SKM-1 (cell line): ENCODE measurements at regions not wholly inside any gene's neighbourhood (a gene's known extent, or its start where the extent isn't known, plus 50 kb on each side); places are given as distances from the start of the nearest gene placed in this dataset.

Experiments
- DNase-seq: peaks from one replicate; lab custom pipeline; 2025; ENCODE audit not compliant: unreplicated experiment; lab: John Stamatoyannopoulos, UW

DNA sequence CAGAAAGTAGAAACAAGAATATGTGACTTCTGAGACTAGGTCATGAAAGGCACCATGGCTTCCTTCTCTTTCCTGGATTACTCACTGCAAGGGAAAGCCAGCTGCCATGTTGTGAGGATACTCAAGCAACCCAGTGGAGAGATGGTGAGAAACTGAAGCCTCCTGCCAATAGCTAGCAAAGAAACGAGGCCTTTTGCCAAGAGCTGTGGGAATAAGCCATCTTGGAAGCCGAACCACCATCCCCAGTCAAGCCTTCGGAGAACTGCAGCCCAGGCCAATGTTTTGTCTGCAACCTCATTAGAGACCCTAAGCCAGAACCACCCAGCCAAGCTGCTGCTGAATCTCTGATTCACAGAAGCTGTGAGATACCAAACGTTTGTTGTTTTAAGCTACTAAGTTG is 104.7 kb upstream of the CRHR1 start:
- no peak for DNase-seq

DNA sequence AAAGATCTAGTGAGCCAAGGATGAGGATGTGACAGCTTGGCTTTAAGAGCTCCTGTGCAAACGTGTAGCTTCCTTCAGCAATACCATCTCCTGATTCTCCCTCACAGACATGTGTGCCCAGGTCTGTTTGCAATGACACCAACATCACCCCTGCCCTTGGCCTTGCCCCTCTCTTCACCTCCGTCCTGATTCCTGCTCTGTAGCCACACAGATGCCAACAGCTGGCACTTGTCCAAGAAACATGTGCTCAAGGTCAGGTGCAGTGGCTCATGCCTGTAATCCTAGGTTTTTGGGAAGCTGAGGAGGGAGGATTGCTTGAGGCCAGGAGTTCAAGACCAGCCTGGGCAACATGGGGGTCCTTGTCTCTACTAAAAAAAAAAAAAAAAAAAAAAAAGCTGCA is 103.8 kb upstream of the CRHR1 start:
- no peak for DNase-seq

DNA sequence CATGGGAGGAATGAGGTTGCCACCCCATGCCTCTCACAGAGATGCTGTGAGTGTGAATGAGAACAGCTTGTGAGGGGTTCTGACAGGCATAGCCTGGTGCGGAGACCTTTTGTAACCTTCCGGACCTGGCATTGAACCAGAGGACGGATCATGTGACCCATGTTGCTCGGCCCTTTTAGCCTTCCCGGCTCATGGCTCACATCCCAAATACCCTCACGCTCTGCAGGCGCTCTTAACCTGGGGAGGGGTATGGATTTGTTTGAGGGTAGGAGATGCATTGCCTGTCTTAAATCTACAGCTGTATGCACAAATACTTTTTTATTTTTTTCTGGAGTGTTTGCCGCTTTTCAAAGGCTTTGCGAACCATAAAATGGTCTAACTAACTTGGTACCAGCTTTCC is 102.4 kb upstream of the CRHR1 start:
- DNase-seq = no peak

DNA sequence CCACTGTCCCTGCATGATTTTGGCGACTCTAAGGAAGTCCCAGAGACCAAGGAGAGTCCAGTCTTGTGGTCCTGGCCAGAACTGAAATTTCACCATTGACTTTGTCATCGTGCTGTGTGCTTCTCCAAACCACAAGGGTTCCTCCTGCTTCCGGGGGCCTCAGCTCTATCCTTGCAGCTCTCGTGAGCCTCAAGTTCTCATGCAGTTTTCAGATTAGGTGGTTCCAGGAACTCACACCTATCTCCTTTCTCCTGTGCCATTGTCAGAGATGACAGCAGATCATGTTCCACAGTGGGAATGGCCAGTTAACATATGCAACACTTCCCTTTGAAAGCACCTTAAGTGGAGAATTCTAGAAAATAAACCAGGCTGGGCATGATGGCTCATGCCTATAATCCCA is 97.9 kb upstream of the CRHR1 start:
- DNase-seq = no peak

DNA sequence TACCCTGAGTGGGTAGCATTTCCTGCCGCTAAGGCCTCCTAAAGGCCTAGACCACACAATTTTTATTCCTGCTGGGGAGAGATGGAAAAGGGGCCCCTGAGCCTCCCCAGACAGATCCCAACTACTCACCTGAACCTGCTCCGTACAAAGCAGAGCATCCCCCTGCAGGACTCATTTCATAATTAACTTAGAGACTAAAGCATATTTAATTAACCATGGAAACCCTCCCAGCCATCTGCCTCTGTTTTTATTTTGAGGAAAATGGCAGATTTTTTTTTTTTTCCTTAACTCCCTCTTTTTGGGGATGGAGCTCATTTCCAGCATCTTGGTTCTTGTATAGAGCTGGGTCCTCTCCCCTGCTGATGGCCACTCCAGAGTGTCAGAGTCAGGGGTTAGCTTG is 96.5 kb upstream of the CRHR1 start:
- no peak for DNase-seq

DNA sequence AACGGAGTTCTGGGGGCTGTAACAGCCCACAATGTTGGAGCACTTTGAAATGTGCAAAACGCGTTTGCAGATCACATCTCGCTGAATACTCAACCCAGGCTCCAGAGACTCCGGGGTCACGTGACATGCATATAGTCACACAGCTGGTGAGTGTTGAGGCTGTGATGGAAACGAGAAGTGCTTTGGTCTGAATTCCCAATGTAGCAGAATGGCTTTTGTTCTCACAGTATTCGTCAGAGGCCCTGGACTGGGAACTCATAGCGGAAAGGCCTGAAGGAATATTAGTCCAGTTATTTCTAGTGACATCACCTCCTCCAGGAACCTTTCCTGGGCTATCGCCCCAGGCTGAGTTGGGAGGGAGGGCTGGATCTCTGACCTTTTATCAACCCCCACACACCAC is 95.8 kb upstream of the CRHR1 start:
- no peak for DNase-seq

DNA sequence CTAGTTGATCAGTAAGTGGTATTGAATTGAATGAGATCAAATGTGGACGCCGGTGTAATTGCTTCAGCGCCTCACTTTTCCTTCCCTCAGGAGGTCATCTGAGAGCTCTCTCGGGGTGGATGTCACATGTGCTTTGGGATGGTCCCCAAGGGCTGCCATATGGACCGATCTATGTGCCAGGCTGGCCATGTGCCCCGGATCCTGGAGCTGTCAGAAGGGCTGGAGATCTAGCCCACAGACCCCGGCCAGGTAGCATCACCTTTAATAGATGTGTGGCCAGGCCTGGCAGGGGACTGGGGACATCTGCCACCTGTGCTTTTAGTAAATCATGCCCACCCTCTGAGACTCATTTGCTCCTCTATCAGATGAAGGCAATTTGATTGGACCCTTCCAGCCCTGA is 95.3 kb upstream of the CRHR1 start:
- DNase-seq = no peak

DNA sequence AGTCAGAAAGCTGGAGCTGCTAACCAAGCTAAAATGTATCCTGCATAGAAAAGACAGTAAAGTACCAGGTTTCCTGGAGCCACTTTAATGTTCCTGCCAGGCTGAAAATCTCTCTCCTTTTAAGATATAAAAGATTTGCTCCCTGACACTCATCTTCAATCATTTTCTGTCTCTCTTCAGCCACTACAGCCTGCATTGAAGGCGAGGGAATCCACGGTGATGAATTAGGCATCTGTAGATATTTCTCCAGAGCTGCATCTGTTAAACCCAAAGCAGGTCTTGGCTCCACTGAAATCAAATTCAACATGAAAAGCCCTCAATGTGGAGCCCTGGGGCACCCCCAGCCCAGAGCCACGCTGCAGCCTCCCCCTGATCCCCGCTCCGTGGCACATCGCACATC is 94.7 kb upstream of the CRHR1 start:
- DNase-seq = no peak

DNA sequence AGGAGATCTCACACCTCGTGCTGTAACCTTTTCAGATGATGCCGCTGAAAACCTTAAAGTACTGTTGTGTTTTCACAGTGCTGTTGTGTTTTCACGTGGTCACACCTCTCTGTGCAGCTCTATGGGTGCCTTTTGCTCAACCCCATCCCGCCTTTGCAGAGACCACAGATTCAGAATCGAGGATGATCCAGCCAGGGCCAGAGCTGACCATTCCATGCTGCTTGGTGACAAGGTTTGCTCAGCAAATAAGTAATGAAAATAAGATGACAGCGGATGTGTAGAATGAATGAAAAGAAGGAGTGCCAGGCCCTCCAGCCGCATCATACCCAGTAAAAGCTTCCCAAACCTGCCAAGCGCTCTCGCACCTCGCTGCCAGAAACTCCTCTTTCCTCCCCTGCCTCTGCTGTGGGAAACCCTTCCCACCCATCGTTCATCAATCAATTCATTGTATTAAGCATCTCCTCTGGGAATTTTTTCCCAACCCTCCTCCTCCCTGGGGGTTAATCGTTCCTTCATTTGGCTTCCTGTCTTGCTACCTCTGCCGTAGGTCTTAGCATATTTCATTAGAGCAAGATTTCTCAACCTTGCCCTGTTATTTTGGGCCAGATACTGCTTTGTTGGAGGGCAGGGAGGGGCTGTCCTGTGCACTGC is 93.4 kb upstream of the CRHR1 start:
- DNase-seq = no peak

DNA sequence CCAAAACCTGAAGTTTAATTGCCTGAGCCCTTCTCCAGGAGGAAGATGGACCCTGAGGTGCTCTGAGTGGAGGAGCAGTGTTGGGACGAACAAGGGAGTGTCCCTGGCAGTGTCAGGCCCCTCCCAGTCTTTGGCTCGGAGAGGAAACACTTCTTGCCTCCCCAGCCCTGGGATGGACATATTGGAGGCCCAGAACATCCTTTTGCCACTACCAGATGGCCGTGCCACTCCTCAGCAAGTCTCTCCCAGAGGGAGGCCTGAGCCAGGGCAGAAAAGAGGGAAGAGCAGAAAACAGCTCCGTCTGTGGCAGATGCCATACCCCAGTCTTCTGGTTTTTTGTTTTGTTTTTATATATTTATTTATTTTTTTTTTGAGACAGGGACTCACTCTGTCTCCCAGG is 91.5 kb upstream of the CRHR1 start:
- DNase-seq = no peak

DNA sequence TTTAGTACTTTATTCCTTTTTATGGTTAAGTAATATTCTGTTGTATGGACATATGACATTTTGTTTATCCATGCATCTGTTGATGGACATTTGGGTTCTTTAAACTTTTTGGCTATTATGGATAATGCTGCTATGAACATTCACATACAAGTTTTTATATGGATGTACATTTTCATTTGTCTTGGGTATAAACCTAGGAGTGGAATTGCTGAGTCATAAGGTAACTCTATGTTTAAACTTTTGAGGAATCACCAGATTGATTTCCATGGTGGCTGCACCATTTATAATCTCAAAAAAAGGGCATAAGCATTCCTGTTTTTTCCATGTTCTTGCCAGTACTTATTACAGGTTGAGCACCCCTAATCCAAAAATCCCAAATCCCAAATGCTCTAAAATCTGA is 90.3 kb upstream of the CRHR1 start:
- DNase-seq = no peak

DNA sequence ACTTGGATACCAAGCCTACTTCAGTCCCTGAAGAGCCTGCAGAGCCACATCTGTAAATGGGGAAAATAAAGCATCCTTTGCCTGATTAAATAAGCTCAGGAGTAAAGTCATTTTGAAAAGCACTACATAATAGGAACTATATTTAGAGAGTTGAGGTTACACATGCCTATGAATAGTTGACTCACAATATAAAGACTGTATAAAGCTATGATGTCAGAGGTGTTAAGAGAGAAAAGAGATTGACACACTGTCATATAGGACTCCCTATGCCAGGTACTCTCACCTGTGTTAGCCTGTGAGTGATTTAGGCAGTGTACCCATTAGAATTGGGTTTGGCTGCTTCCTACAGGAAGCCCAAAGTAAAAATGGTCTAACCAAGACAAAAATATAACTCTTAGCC is 87.7 kb upstream of the CRHR1 start:
- DNase-seq = no peak

DNA sequence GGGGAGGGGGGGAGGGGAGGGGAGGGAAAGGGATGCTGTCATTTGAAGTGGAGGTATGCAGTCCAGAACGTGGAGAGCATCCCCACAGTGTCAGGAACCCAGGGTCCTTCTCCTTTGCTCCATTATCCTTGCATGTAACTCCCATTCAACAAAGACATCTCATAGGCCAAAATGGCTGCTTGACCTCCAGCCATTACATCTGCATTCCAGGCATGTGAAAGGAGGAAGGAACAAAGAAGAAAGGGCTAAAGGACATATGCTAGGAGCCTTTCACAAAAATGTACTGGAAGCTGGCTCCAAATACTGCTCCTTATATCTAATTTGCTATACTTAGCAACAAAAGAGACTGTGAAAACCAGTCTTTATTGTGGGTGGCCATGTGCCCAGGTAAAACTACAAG is 87.0 kb upstream of the CRHR1 start:
- DNase-seq = no peak

DNA sequence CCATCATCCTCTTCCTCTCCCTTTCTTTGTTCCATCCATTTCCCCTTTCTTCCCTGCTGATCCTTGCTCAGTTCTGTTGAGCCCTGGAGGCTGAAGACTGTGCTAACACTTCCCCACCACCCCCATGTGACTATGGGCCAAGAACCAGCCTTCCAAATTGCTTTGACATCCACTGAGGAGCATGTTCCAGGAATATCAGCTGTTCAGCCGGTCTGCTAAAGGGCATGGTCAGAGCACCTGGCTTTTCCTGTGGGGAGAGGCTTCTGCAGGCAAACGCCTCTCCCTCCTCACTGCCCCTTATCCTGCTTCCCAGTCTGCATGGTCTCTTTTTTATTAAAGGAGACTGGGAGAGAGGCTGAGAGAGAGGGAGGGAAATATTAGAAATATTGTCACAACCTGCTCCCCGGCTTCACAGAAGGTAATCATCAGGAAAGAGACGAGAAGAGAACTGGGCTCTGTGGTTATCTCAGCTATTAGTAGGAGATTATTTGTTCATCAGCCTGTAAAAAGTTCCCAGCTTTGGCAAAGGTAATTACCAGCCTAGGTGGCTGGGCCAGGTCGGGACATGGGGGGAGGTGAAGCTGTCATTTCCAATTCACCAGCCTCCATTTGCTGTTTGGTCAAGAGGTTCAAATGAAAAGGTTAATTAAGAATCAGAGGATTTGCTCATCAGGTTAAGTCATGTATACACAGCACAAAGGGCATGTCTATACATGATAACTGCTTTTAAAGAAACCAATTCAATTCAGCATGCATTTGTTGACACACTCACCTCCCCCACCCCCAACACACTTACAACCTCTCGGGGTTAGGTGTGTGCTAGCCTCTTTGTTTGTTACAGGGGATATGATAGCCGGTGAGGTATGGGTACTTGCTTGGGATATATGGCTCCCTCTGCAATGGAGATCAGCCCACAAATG is 83.7 kb upstream of the CRHR1 start:
- DNase-seq = no peak

DNA sequence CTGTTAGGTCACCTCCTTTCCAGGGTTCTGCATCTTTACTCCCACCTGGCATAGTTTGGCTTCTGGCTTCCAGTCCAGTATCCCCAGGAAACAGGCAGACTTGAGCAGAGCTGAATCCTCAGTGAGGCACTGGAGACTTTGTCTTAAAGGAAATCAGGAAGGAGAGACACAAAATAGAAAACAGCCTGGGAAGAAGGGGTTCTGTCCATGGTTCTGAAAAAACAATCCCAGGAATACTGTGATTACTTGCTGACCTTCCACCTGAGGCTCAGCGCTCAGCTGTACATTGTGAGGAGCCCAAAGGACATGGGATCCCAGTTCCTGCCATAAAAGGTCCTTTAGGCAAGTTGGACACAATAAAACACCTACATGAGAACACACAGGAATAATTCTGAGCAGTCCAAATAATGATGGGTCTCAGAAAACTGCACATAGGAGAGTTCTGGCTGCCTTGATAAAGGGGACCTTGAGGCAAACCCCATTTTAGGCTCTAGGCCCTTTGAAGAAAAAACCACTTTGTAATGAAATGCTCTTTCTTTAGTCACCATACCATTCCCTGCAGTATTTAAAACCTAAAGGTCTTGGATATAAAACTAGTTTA is 81.4 kb upstream of the CRHR1 start:
- DNase-seq = no peak

DNA sequence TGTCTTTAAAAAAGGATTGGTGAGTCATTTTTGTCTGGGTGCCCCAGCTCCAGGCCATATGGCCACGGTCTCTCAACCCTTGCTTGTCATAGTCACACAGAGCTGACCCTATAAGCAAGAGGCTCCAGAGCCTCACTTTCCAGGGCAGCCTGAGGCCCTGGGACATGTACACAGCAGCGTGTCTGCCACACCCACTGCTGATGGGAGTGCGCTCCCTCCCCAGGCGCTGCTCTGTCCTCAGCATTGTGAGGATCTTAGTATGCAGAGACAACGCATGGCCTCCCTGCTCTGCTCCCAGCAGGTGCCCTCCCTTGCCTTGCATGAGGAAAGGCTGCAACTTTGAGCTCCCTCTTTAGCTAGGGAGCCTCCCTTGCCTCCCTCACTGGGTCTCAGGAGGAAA is 80.8 kb upstream of the CRHR1 start:
- DNase-seq = no peak

DNA sequence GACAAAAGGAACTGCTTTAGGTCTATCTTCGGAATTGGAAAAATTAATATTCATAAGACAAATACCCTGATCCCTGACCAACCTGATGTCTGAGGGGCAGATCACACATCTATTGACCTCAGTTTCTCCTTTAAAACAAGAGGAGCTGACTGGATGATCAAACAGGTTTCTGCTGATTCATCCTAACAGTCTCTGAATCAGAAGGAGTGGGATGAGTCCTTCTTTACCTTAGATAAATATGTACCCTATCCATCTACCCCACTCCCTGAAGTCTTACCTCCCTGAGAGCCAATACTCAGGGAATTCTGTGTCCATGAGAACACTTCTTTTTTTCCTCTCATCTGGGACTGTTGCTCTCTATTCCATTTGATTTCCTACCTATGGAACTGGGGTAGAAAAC is 80.3 kb upstream of the CRHR1 start:
- no peak for DNase-seq

DNA sequence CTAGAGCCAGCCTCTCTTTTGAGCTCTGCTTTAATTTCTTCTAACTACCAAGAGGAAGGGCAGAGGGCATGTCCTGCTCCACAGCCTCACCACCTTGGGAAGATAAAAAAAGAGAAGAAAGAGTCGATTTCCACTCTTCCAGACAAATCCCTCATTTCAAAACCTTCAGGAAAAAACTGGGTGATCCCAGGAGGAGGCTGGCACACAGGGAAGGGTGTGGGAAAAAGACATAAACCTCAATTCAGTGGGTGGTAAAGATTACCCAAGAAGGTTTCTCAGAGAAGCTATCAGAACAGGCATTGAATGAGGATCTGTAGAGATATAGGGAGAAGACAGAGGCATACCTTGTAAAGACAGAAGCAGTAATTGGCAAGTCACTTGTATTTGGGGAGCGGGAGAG is 79.9 kb upstream of the CRHR1 start:
- DNase-seq = no peak

DNA sequence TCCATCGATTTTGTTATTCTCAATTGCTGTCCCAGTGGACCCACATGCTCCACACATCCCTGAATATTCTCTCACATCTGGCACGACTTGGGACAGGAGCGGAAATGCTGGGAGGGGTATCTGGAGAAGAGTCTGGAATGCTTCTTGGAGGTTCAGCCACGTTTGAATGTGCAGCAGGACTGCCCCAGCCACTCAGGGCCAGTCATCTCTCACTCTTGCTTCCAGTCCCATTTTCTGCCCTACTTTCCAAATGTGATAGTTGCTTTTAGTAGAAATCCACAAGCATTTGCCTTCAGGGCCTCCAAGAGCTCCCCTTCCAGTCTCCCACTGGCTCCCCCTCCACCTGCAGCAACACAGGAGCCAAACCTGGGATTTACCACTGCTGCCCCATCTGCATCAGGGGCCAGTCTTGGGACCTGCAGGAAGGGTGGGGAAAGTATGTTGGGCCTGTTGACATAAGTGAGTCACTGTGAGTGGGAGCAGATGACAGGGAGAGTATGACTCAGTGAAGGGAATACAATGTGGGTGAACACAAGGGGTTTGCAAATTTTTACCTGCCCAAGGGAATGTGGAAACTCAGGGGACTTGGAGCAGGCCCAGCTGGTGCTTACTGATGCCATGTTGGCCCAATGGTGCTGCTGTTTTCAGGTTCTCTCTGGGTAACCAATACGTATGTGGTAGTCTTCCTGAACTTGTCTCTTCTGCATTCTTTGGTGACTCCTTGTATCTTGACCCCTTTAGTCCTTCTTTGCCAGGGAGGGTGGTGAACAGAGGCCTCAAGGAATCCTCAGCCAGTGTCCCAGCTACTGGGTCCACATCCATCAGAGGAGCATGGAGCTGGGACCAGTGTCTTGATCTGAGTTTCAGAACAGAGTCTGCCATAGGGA is 78.8 kb upstream of the CRHR1 start:
- DNase-seq = no peak

DNA sequence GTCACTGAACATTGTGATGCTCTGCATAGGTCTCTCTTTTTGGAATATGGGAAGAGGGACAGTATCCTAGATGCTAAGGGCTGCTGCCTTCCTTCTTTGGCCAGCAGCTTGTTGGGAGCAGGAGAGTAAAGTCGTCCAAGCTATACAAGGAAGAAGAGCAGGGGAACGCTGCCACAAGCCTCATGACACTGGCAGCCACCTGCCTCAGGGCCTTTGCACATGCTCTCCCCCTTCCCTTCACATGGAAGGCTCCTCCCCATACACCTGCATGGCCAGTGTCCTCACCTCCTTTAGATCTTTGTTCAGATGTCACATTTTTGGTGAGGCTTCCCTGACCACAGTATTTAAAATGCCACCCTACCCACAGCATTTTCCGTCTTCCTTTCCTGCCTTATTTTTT is 78.1 kb upstream of the CRHR1 start:
- no peak for DNase-seq

DNA sequence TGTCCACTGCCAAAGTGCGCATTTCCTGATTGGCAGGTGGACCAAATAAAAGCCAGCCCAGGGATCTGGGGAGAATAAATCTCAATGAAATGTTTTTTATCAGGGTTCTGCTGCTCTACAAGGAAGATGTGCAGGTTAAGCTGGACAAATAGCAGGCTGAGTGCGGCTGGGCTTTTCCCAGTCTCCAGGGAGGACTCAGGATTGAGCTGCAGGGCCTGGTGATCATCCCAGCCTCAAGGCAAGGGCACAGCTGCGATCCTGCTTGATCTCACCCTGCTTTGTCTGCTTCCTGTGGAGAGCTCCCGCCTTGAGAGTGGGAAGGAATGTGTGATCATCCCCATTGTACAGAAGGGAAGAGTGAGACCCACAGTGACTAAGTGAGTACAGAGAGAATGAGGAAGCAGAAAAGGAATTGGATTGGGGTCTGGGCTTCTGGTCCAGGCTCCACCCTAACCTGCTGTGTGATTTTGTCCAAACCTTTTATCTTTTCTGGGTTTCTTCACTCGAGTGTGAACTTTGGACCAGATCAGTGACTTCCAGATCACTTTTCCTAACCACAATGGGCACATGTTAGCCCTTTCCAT is 75.3 kb upstream of the CRHR1 start:
- DNase-seq = no peak
